T-helper 1 cell (primary cell): ENCODE measurements at regions not wholly inside any gene's neighbourhood (a gene's known extent, or its start where the extent isn't known, plus 50 kb on each side); places are given as distances from the start of the nearest gene placed in this dataset.

Source experiments
- DNase-seq, 5 donors: peaks; one replicate each; pipeline ENCODE4 v3.0.0-alpha.2; 2012 to 2020

DNA sequence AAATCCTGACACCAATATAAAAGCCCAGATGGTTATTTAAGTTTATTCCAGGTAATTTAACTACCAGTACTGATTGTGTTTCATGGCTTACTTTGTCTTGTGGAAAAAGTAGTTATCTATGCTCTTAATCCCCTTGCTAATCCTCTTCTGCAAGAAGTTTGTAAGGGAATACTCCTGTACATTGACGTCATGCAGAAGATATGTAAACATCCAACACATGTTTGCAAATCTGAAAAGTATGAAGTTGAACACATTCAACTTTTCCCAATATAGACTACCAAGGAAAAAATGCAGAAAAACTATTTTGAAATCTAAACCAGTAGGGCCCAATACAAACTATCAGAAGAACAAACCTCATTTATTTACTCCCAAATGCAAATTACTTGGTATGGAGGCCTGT, 56.3 kb upstream of the ELL2 start:
- DNase-seq: no peak

DNA sequence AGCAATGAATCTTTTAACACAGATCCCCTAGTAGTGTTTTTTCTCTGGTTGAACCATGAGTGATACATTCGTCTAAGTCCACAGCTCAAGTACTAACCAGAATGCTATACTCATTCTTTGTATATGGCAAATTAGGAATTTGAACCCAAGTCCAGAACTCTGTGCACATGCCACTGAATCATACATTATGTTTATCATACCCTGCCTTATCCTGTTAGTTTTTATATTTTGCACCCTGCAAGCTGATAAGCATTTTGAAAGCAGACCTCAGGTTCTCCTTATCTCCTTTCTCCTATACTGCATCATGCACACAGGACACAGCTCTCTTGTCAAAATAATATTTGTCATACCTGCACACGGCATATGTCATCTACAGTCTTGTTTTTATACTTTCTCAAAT, 54.6 kb upstream of the ELL2 start:
- DNase-seq: no peak

DNA sequence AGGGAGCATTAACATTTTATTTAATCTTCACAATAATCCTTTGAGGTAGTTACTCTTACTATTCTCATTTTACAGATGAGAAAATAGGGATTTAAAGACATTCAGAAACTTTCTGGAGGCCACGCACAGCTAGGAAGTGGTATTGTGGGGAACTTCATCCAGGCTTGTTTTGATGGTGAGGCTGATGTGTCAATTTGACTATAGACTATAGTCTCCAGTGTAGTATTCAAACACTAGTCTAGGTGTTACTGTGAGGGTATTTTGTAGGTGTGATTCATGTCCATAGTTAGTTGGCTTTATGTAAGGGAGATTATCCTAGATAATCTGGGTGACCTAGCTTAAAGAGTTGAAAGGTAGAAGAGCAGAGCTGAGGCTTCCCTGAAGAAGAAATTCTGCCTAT, 54.1 kb upstream of the ELL2 start:
- DNase-seq: no peak

DNA sequence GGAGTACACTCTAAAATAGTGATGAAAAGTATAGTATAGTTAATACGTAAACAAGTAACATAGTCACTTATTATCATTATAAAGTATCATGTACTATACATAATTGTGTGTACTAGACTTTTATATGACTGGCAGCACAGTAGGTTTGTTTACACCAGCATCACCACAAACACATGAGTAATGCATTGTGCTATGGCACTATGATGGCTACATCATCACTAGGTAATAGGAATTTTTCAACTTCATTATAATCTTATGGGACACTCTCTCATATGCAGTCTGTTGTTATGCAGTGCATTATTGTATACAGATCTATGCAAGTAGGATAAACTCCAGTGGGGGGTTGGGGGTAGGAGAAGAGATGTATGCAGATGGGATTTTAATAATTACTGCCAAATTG, 52.7 kb upstream of the ELL2 start:
- DNase-seq: no peak

DNA sequence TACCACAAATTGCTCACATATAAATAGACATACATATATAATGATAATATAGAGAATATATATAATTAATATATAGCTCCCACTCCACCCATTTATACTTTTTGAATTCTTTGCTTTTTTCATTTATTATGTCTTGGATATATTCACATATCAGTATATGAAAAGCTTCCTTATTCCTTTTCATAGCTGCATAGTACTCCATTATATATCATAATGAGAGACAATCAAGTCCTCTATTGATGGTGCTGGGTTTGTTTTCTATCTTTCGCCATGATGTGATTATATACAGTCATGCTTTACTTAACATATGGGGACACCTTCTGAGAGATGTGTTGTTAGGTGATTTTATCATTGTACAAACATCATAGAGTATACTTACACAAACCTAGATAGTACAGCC, 51.6 kb upstream of the ELL2 start:
- no peak for DNase-seq

DNA sequence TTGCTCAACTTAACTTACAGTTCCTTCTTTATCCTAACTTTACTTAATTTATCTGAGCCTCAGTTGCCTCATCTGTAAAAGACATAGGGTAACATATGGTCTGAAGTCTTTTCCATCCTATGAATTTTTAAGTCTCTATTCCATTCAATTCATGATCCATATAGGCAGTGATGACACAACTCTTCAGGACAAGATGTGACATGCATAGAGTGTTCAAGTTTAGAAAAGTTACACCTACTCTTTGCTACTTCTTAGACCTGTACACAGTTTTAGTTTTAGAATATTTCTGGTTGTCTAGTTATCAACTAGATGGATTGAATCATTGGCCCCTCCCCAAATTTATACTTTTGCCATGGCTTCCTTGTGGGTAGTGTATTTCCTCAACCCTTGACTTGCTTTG, 50.7 kb upstream of the ELL2 start:
- no peak for DNase-seq
